ENCODE measurements at regions not wholly inside any gene's neighbourhood (a gene's known extent, or its start where the extent isn't known, plus 50 kb on each side); places are given as distances from the start of the nearest gene placed in this dataset.

- 45% methylated on average over 3 of the region's 3 CpGs for whole genome bisulfite sequencing (ENCODE audit: missing lambda C conversion rate)
- no peak for DNase-seq (ENCODE audit: low read depth in 1 of 2, low spot score in 1 of 2)
- Histone ChIP-seq H3K9me3 (no peaks in the 10 kb centered on the region), H3K27ac (no peak overlapping the region), H3K4me2 (no peak overlapping the region), H3K4me3 (no peak overlapping the region), H3K4me1 (no peaks in the 10 kb centered on the region)
- TF ChIP-seq PHF8 (IDR thresholded peaks at IDR 0.05; ENCODE audit: borderline replicate concordance, low read depth) (no peak), CBX8 (IDR thresholded peaks at IDR 0.05) (no peak), RARB (CRISPR knock-in tag; IDR thresholded peaks at IDR 0.05) (no peak), KDM1A (IDR thresholded peaks at IDR 0.05; ENCODE audit: low read depth) (no peak), NR3C1 (IDR thresholded peaks at IDR 0.05) (no peak)
- CTCF ChIA-PET = no interaction called here
- POLR2A ChIA-PET = no interaction called here
- no peak for ATAC-seq
- no peak for FAIRE-seq
Measured at GRCh38 chr4:137468836-137469235, 63.5 kb downstream of the PCDH18 start.

GRCh38 chr4:137467537-137467936 lies 64.8 kb downstream of the PCDH18 start:
- CTCF ChIA-PET = no interaction called here
- Histone ChIP-seq H3K9me3 (no peaks in the 10 kb centered on the region), H3K4me2 (no peak overlapping the region), H3K4me1 (no peaks in the 10 kb centered on the region), H3K27ac (no peak overlapping the region), H3K4me3 (no peak overlapping the region)
- no peak for FAIRE-seq
- POLR2A ChIA-PET = no interaction called here
- DNase-seq (ENCODE audit: low read depth in 1 of 2, low spot score in 1 of 2) = no peak
- TF ChIP-seq HOXA7 (CRISPR knock-in tag; IDR thresholded peaks at IDR 0.05) = no peak
- no peak for TF ChIP-seq TFCP2L1 (CRISPR knock-in tag; IDR thresholded peaks at IDR 0.05)
- no peak for TF ChIP-seq BHLHE40 (IDR thresholded peaks at IDR 0.05; ENCODE audit: low read depth, low read length)
- TF ChIP-seq CHD2 (IDR thresholded peaks at IDR 0.05; ENCODE audit: low read length, partially characterized antibody) = no peak
- TF ChIP-seq RFX5 (IDR thresholded peaks at IDR 0.05) = no peak
- no peak for TF ChIP-seq RNF2 (IDR thresholded peaks at IDR 0.05; ENCODE audit: borderline replicate concordance, low read depth)
- no peak for TF ChIP-seq HMGXB4 (CRISPR knock-in tag; IDR thresholded peaks at IDR 0.05; ENCODE audit: borderline replicate concordance)
- no peak for TF ChIP-seq CBX2 (IDR thresholded peaks at IDR 0.05; ENCODE audit: borderline replicate concordance, low read depth)
- TF ChIP-seq MYC (IDR thresholded peaks at IDR 0.05; ENCODE audit: borderline replicate concordance, low read length) = no peak
- no peak for TF ChIP-seq EHF (CRISPR knock-in tag; IDR thresholded peaks at IDR 0.05)
- TF ChIP-seq FOSB (CRISPR knock-in tag; IDR thresholded peaks at IDR 0.05) = no peak
- no peak for TF ChIP-seq REST (IDR thresholded peaks at IDR 0.05)
- TF ChIP-seq ZFP36 (IDR thresholded peaks at IDR 0.05; ENCODE audit: borderline replicate concordance, partially characterized antibody) = no peak
- TF ChIP-seq NR3C1 (IDR thresholded peaks at IDR 0.05) = no peak
- TF ChIP-seq ESRRA (IDR thresholded peaks at IDR 0.05; ENCODE audit: borderline replicate concordance, low read length) = no peak
- no peak for TF ChIP-seq MAZ (IDR thresholded peaks at IDR 0.05; ENCODE audit: borderline replicate concordance, low read depth, low read length)
- no peak for TF ChIP-seq SMC3 (IDR thresholded peaks at IDR 0.05)
- no peak for TF ChIP-seq MAFK (IDR thresholded peaks at IDR 0.05; ENCODE audit: partially characterized antibody)
- TF ChIP-seq HDAC2 (IDR thresholded peaks at IDR 0.05) = no peak
- TF ChIP-seq PBX3 (IDR thresholded peaks at IDR 0.05) = no peak
- ATAC-seq = no peak

Data from A549 (cell line).